Fibroblast of lung (primary cell): ENCODE measurements at regions not wholly inside any gene's neighbourhood (a gene's known extent, or its start where the extent isn't known, plus 50 kb on each side); places are given as distances from the start of the nearest gene placed in this dataset.
"Not testable (repeated sequence)": the region's sequence is repeated elsewhere in the genome, so short reads cannot be mapped to it uniquely, and the experiment has no call there.

ENCODE experiments used
- EZH2 ChIP-seq: IDR thresholded peaks from 2 replicates; pipeline ENCODE4 v1.5.1; 2012; ENCODE audit warnings: low read length, control low read depth, mild to moderate bottlenecking; ENCODE audit errors: missing control alignments
- TF ChIP-seq, protein P1 (sequence below), 2 donors: IDR thresholded peaks in 1 of 2; conservative IDR thresholded peaks in 1 of 2; 1 replicate in 1 of 2; 2 replicates in 1 of 2; pipeline ENCODE4 v1.5.1; 2011 to 2012; ENCODE audit warnings: low read length in 2 of 2, control low read depth in 1 of 2, inconsistent platforms in 1 of 2, low read depth in 1 of 2, mild to moderate bottlenecking in 1 of 2

GRCh38 chr2:94764331-94764730 is 106.9 kb upstream of the TEKT4 start:
- TF ChIP-seq, protein P1, sequence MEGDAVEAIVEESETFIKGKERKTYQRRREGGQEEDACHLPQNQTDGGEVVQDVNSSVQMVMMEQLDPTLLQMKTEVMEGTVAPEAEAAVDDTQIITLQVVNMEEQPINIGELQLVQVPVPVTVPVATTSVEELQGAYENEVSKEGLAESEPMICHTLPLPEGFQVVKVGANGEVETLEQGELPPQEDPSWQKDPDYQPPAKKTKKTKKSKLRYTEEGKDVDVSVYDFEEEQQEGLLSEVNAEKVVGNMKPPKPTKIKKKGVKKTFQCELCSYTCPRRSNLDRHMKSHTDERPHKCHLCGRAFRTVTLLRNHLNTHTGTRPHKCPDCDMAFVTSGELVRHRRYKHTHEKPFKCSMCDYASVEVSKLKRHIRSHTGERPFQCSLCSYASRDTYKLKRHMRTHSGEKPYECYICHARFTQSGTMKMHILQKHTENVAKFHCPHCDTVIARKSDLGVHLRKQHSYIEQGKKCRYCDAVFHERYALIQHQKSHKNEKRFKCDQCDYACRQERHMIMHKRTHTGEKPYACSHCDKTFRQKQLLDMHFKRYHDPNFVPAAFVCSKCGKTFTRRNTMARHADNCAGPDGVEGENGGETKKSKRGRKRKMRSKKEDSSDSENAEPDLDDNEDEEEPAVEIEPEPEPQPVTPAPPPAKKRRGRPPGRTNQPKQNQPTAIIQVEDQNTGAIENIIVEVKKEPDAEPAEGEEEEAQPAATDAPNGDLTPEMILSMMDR (conservative IDR thresholded peaks at IDR 0.05 in 1 of 2, IDR thresholded peaks at IDR 0.05 in 1 of 2; ENCODE audit: low read depth in 1 of 2, low read length in 2 of 2): not testable (repeated sequence)
- TF ChIP-seq EZH2: not testable (repeated sequence)
